PC-3 (cell line): ENCODE measurements at regions not wholly inside any gene's neighbourhood (a gene's known extent, or its start where the extent isn't known, plus 50 kb on each side); places are given as distances from the start of the nearest gene placed in this dataset.

ENCODE experiments used
- ATAC-seq: fragments of 200-7000 bp; cut with Tn5 transposase; 2 replicates; pipeline ENCODE4 v1.9.1; 2020; ENCODE audit warnings: mild to moderate bottlenecking, moderate library complexity
- BruUV-seq: library from RNA; stranded (reverse); fragments of 400-500 nt; replicated peaks from 2 replicates; lab custom pipeline; 2021; lab: Mats Ljungman, UMichigan
- CTCF ChIA-PET: fragments of 300-600 bp; sonication (Branson Sonifier 250); formaldehyde crosslinking; loops from one replicate; lab custom pipeline; 2022; ENCODE audit warnings: antibody characterized with exemption; lab: Charles Lee
- POLR2A ChIA-PET: fragments of 300-600 bp; sonication (Branson Sonifier 250); formaldehyde crosslinking; loops from one replicate; lab custom pipeline; 2022; ENCODE audit warnings: antibody characterized with exemption; ENCODE audit not compliant: unreplicated experiment; lab: Charles Lee
- DNase-seq: peaks from one replicate; pipeline ENCODE4 v3.0.0-alpha.2; 2015
- H2AFZ ChIP-seq: fragments of 300-600 bp; sonication (generic); 2 replicates; pipeline ENCODE4 v1.6.0; 2016; ENCODE audit warnings: antibody characterized with exemption, low read length
- H3F3A ChIP-seq: fragments of 300-600 bp; sonication (generic); one replicate; pipeline ENCODE4 v1.6.0; 2017; ENCODE audit warnings: antibody characterized with exemption, low read length, control low read depth, mild to moderate bottlenecking; ENCODE audit not compliant: unreplicated experiment
- H3K27ac ChIP-seq: fragments of 300-600 bp; sonication (generic); 2 replicates; pipeline ENCODE4 v1.5.1; 2016; ENCODE audit warnings: mild to moderate bottlenecking, low read length
- H3K27me3 ChIP-seq: fragments of 300-600 bp; sonication (generic); 2 replicates; pipeline ENCODE4 v1.6.1; 2016; ENCODE audit warnings: low read length, mixed read lengths
- H3K36me3 ChIP-seq: fragments of 300-600 bp; sonication (generic); 2 replicates; pipeline ENCODE4 v1.6.1; 2016; ENCODE audit warnings: low read depth, mixed run types, low read length, mixed read lengths
- H3K4me1 ChIP-seq: fragments of 300-600 bp; sonication (generic); 2 replicates; pipeline ENCODE4 v1.5.1; 2016; ENCODE audit warnings: low read length; ENCODE audit not compliant: insufficient read depth
- H3K4me2 ChIP-seq: fragments of 300-600 bp; sonication (generic); 2 replicates; pipeline ENCODE4 v1.6.0; 2016; ENCODE audit warnings: low read length
- H3K4me3 ChIP-seq: fragments of 300-600 bp; sonication (generic); 2 replicates; pipeline ENCODE4 v1.5.1; 2016; ENCODE audit warnings: mild to moderate bottlenecking, low read length, mixed read lengths
- H3K79me2 ChIP-seq: fragments of 300-600 bp; sonication (generic); 2 replicates; pipeline ENCODE4 v1.6.1; 2017; ENCODE audit warnings: low read length, mixed read lengths
- H3K9ac ChIP-seq: fragments of 300-600 bp; sonication (generic); 2 replicates; pipeline ENCODE4 v1.6.0; 2016; ENCODE audit warnings: mild to moderate bottlenecking, low read length
- H3K9me2 ChIP-seq: fragments of 300-600 bp; sonication (generic); replicated peaks from 2 replicates; pipeline ENCODE4 v1.6.1; 2016; ENCODE audit warnings: mixed run types, low read length, mixed read lengths
- H3K9me3 ChIP-seq: fragments of 300-600 bp; sonication (generic); 2 replicates; pipeline ENCODE4 v1.6.1; 2016; ENCODE audit warnings: low read length, mixed read lengths
- H4K20me1 ChIP-seq: fragments of 300-600 bp; sonication (generic); 2 replicates; pipeline ENCODE4 v1.6.1; 2016; ENCODE audit warnings: low read length, mixed read lengths
- CTCF ChIP-seq: fragments of 300-600 bp; sonication (generic); conservative IDR thresholded peaks from 2 replicates; pipeline ENCODE4 v1.5.1; 2017; ENCODE audit warnings: antibody characterized with exemption, low read depth, mild to moderate bottlenecking, low read length
- EZH2 ChIP-seq: fragments of 300-600 bp; sonication (generic); IDR thresholded peaks from one replicate; pipeline ENCODE4 v1.6.1; 2017; ENCODE audit warnings: antibody characterized with exemption, mild to moderate bottlenecking, low read length; ENCODE audit not compliant: unreplicated experiment
- EZH2phosphoT487 ChIP-seq: fragments of 300-600 bp; sonication (generic); IDR thresholded peaks from 2 replicates; pipeline ENCODE4 v1.6.1; 2018; ENCODE audit warnings: mild to moderate bottlenecking, antibody characterized with exemption, low read length, borderline replicate concordance
- intact Hi-C: fragments of 100-400 bp; cut with micrococcal nuclease; formaldehyde crosslinking; loops from 2 replicates; pipeline ENCODE4 v1.9.0; 2023

GRCh38 chrX:45524296-45524695 is 323.6 kb upstream of the DIPK2B start:
- H3K79me2 ChIP-seq: no peaks in the 10 kb centered on the region
- no peaks in the 10 kb centered on the region for H4K20me1 ChIP-seq
- H3K27ac ChIP-seq: peak overlapping the region; percentile 63
- BruUV-seq: no TSS peak
- H2AFZ ChIP-seq: no peak overlapping the region
- ChIA-PET POLR2A (no interaction called here), CTCF (no interaction called here)
- H3K4me3 ChIP-seq: no peak overlapping the region
- DNase-seq: peak; percentile 79
- H3K9ac ChIP-seq: no peak overlapping the region
- intact Hi-C loops: no loop called here
- H3K9me3 ChIP-seq: peaks cover 19% of the 10 kb centered on the region
- H3K4me2 ChIP-seq: no peak overlapping the region
- H3K36me3 ChIP-seq: peaks cover 26% of the 10 kb centered on the region; the same call in 1 of the 2 replicates
- H3K27me3 ChIP-seq: no peaks in the 10 kb centered on the region
- H3F3A ChIP-seq: no peaks in the 10 kb centered on the region
- H3K9me2 ChIP-seq: no peaks in the 10 kb centered on the region
- TF ChIP-seq EZH2 (no peak), EZH2phosphoT487 (no peak), CTCF (no peak)
- H3K4me1 ChIP-seq: no peaks in the 10 kb centered on the region; the same call in 1 of the 2 replicates
- no peak for ATAC-seq

GRCh38 chrX:45518552-45518951 is 317.9 kb upstream of the DIPK2B start:
- Histone ChIP-seq H3K27ac (peak overlapping the region; percentile 99), H3K4me2 (no peak overlapping the region), H3K4me1 (peaks cover 45% of the 10 kb centered on the region), H2AFZ (no peak overlapping the region), H3F3A (peaks cover 21% of the 10 kb centered on the region), H3K9me2 (no peaks in the 10 kb centered on the region), H3K27me3 (no peaks in the 10 kb centered on the region), H3K36me3 (peaks cover 20% of the 10 kb centered on the region; the same call in 1 of the 2 replicates), H3K9me3 (peaks cover 16% of the 10 kb centered on the region; the same call in 1 of the 2 replicates), H3K79me2 (no peaks in the 10 kb centered on the region), H3K9ac (no peak overlapping the region), H3K4me3 (no peak overlapping the region), H4K20me1 (no peaks in the 10 kb centered on the region)
- intact Hi-C loops: loop anchor here (5.0 kb wide), 2 partner anchors 179 to 324 kb away; no protein-coding TSS in a partner anchor
- CTCF ChIA-PET: no interaction called here
- no TSS peak for BruUV-seq
- TF ChIP-seq CTCF (no peak), EZH2phosphoT487 (no peak)
- DNase-seq (no peak), ATAC-seq (no peak)
- POLR2A ChIA-PET: no interaction called here

- Histone ChIP-seq H4K20me1 (no peaks in the 10 kb centered on the region), H3K36me3 (peaks cover 9% of the 10 kb centered on the region; the same call in 1 of the 2 replicates), H3K9me2 (no peaks in the 10 kb centered on the region), H2AFZ (no peak overlapping the region), H3K27ac (peak overlapping the region; percentile 99), H3K27me3 (no peaks in the 10 kb centered on the region), H3K79me2 (no peaks in the 10 kb centered on the region), H3K9me3 (0 out of 2 replicates have a peak, but pooled peaks cover 3% of the 10 kb centered on the region), H3K9ac (peak overlapping the region; percentile 86), H3K4me1 (peaks cover 48% of the 10 kb centered on the region), H3K4me2 (no peak overlapping the region), H3K4me3 (no peak overlapping the region), H3F3A (peaks cover 21% of the 10 kb centered on the region)
- TF ChIP-seq CTCF: no peak
- TF ChIP-seq EZH2phosphoT487: no peak
- no peak for TF ChIP-seq EZH2
- POLR2A ChIA-PET: interaction anchor here (0.6 kb wide), 1 partner anchor 237 kb away, joined by 12 read pairs; no protein-coding TSS in a partner anchor
- BruUV-seq: no TSS peak
- intact Hi-C loops: loop anchor here (5.0 kb wide), 2 partner anchors 180 to 325 kb away; no protein-coding TSS in a partner anchor
- peak; percentile 77 for DNase-seq
- CTCF ChIA-PET: no interaction called here
- peak; percentile 29; the same call in 1 of the 2 replicates for ATAC-seq
These were observed 316.7 kb upstream of the DIPK2B start for GRCh38 chrX:45517090-45517973.
